Prostate gland (tissue), 2 donors: ENCODE measurements at regions not wholly inside any gene's neighbourhood (a gene's known extent, or its start where the extent isn't known, plus 50 kb on each side); places are given as distances from the start of the nearest gene placed in this dataset.

Source experiments
- POLR2A ChIP-seq: fragments of 450-650 bp; IDR thresholded peaks from one replicate; pipeline ENCODE4 v1.6.1; 2016; ENCODE audit warnings: antibody characterized with exemption, mild to moderate bottlenecking
- POLR2AphosphoS5 ChIP-seq: sonication (generic); formaldehyde crosslinking; IDR thresholded peaks from one replicate; pipeline ENCODE4 v1.6.1; 2017; ENCODE audit warnings: antibody characterized with exemption
- TF ChIP-seq, protein P1 (sequence below), 4 experiments: fragments of 200-600 bp in 2 of 4; fragments of 450-650 bp in 2 of 4; sonication (generic) in 2 of 4; IDR thresholded peaks; 1 replicate in 3 of 4; 2 replicates in 1 of 4; pipeline ENCODE4 v1.5.1; 2016 to 2019; ENCODE audit warnings: antibody characterized with exemption in 4 of 4, mild to moderate bottlenecking in 2 of 4, moderate library complexity in 2 of 4

DNA sequence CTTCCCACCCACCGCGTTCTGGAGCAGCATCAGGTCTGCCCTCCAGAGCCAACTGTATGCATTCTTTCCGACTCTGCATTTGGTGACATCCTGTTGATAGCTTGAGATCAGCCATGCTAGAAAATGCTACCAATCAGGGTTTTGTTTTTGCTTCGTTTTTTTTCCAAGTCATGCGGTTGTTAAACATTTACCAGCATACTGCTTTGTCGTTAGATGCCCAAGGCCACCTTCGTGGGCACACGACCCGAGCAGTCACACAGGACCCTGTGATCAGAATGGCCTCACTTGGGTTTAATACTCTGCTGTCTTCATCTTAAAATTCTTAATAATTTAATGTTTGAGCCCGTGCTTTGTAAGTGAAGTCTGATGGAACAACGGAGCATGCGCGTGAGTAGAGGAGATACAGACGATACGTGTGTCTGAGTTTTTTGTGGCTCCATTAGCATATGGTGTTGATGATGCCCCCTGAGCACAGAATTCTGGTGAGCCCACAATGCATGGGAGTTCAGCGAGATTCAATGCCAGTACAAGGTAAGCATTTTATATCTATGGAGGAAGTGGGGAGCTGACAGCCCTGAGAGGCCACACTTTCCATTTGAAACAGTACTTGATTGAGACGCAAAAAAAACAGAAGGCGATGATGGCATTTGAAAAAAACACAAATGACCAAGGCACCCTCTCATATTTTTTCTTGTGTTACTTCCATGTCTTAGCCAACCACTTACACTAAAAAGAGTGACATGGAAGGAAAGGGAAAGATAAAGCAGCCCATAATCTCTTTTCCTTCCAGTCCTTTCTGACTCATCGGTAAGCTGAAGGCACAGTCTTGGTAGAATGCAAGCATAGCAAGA lies 323.6 kb downstream of the BCOR start:
- TF ChIP-seq, protein P1, sequence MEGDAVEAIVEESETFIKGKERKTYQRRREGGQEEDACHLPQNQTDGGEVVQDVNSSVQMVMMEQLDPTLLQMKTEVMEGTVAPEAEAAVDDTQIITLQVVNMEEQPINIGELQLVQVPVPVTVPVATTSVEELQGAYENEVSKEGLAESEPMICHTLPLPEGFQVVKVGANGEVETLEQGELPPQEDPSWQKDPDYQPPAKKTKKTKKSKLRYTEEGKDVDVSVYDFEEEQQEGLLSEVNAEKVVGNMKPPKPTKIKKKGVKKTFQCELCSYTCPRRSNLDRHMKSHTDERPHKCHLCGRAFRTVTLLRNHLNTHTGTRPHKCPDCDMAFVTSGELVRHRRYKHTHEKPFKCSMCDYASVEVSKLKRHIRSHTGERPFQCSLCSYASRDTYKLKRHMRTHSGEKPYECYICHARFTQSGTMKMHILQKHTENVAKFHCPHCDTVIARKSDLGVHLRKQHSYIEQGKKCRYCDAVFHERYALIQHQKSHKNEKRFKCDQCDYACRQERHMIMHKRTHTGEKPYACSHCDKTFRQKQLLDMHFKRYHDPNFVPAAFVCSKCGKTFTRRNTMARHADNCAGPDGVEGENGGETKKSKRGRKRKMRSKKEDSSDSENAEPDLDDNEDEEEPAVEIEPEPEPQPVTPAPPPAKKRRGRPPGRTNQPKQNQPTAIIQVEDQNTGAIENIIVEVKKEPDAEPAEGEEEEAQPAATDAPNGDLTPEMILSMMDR (IDR thresholded peaks at IDR 0.05) = no peak
- TF ChIP-seq POLR2A (no peak), POLR2AphosphoS5 (no peak)
